Breast epithelium (tissue), 4 donors: ENCODE measurements at regions not wholly inside any gene's neighbourhood (a gene's known extent, or its start where the extent isn't known, plus 50 kb on each side); places are given as distances from the start of the nearest gene placed in this dataset.

ENCODE experiments used
- DNase-seq, 2 donors: peaks; one replicate each; pipeline ENCODE4 v3.0.0-alpha.2; 2019; ENCODE audit warnings: low spot score in 2 of 2
- H3K27ac ChIP-seq, 2 donors: fragments of 200-600 bp; sonication (generic) in 1 of 2; one replicate each; pipeline ENCODE4 v1.5.1; 2016 to 2019; ENCODE audit warnings: mild to moderate bottlenecking in 1 of 2
- H3K27me3 ChIP-seq, 2 donors: fragments of 200-600 bp; sonication (generic) in 1 of 2; one replicate each; pipeline versions ENCODE4 v1.5.1 to v1.6.0; 2017 to 2019; ENCODE audit warnings: control low read depth in 1 of 2, mild to moderate bottlenecking in 1 of 2
- H3K36me3 ChIP-seq: fragments of 200-600 bp; one replicate; pipeline ENCODE4 v1.5.1; 2019
- H3K4me1 ChIP-seq, 2 donors: fragments of 200-600 bp; sonication (generic); one replicate each; pipeline ENCODE4 v1.5.1; 2016 to 2019; ENCODE audit warnings: control low read depth in 1 of 2
- H3K4me3 ChIP-seq, 3 donors: fragments of 200-600 bp; sonication (generic); 1 replicate in 2 of 3; 2 replicates in 1 of 3; pipeline ENCODE4 v1.5.1; 2016 to 2019; ENCODE audit warnings: mild to moderate bottlenecking in 3 of 3, moderate library complexity in 2 of 3
- H3K9me3 ChIP-seq, 2 donors: fragments of 200-600 bp; sonication (generic) in 1 of 2; one replicate each; pipeline ENCODE4 v1.5.1; 2016 to 2019; ENCODE audit warnings: control low read depth in 1 of 2
- POLR2A ChIP-seq: fragments of 450-650 bp; IDR thresholded peaks from one replicate; pipeline ENCODE4 v1.6.1; 2016; ENCODE audit warnings: antibody characterized with exemption, mild to moderate bottlenecking, moderate library complexity
- POLR2AphosphoS5 ChIP-seq, 3 donors: sonication (generic); formaldehyde crosslinking; IDR thresholded peaks; one replicate each; pipeline ENCODE4 v1.6.1; 2017; ENCODE audit warnings: antibody characterized with exemption in 3 of 3
- intact Hi-C: fragments of 100-400 bp; cut with DNase I; formaldehyde crosslinking; loops from one replicate; pipeline ENCODE4 v1.15.1; 2023; ENCODE audit warnings: low total_unique reads
- TF ChIP-seq, protein P1 (sequence below), 3 donors: fragments of 450-650 bp; IDR thresholded peaks; one replicate each; pipeline ENCODE4 v1.5.1; 2016 to 2017; ENCODE audit warnings: antibody characterized with exemption in 3 of 3, mild to moderate bottlenecking in 3 of 3, moderate library complexity in 3 of 3

GRCh38 chr7:18395868-18396267 lies 99.7 kb upstream of the HDAC9 start:
- no peak overlapping the region for H3K4me3 ChIP-seq
- no peak overlapping the region for H3K27ac ChIP-seq
- TF ChIP-seq POLR2AphosphoS5 (IDR thresholded peaks at IDR 0.05) (no peak), POLR2A (no peak)
- TF ChIP-seq, protein P1, sequence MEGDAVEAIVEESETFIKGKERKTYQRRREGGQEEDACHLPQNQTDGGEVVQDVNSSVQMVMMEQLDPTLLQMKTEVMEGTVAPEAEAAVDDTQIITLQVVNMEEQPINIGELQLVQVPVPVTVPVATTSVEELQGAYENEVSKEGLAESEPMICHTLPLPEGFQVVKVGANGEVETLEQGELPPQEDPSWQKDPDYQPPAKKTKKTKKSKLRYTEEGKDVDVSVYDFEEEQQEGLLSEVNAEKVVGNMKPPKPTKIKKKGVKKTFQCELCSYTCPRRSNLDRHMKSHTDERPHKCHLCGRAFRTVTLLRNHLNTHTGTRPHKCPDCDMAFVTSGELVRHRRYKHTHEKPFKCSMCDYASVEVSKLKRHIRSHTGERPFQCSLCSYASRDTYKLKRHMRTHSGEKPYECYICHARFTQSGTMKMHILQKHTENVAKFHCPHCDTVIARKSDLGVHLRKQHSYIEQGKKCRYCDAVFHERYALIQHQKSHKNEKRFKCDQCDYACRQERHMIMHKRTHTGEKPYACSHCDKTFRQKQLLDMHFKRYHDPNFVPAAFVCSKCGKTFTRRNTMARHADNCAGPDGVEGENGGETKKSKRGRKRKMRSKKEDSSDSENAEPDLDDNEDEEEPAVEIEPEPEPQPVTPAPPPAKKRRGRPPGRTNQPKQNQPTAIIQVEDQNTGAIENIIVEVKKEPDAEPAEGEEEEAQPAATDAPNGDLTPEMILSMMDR (IDR thresholded peaks at IDR 0.05) = no peak
- intact Hi-C loops = no loop called here
- H3K9me3 ChIP-seq = no peaks in the 10 kb centered on the region
- H3K36me3 ChIP-seq = no peaks in the 10 kb centered on the region
- no peak for DNase-seq
- H3K27me3 ChIP-seq = no peaks in the 10 kb centered on the region
- no peaks in the 10 kb centered on the region for H3K4me1 ChIP-seq

DNA sequence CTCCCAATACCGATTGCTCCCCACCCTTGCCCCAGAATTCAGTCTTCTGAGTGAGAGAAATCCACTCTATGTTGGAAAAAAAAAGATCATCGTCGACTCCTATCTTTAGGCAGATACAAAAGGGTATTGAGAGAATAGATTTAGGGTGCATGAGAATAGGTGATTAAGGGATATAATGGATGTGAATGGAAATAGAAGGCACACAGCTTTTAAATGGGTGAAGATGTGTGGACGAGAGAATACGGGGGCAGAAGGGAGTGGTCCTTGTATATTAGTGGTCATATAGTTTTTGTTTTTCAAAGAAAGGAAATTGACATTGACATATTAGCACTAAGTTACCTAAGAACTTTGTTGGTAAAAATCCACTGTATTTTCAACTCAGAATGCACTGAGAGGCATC lies 98.6 kb upstream of the HDAC9 start:
- DNase-seq = no peak
- Histone ChIP-seq H3K36me3 (no peaks in the 10 kb centered on the region), H3K9me3 (no peaks in the 10 kb centered on the region), H3K4me1 (no peaks in the 10 kb centered on the region), H3K4me3 (no peak overlapping the region), H3K27ac (no peak overlapping the region), H3K27me3 (no peaks in the 10 kb centered on the region)
- intact Hi-C loops = no loop called here
- TF ChIP-seq POLR2A = no peak
- no peak for TF ChIP-seq POLR2AphosphoS5 (IDR thresholded peaks at IDR 0.05)
- TF ChIP-seq, protein P1 (IDR thresholded peaks at IDR 0.05) = no peak

DNA sequence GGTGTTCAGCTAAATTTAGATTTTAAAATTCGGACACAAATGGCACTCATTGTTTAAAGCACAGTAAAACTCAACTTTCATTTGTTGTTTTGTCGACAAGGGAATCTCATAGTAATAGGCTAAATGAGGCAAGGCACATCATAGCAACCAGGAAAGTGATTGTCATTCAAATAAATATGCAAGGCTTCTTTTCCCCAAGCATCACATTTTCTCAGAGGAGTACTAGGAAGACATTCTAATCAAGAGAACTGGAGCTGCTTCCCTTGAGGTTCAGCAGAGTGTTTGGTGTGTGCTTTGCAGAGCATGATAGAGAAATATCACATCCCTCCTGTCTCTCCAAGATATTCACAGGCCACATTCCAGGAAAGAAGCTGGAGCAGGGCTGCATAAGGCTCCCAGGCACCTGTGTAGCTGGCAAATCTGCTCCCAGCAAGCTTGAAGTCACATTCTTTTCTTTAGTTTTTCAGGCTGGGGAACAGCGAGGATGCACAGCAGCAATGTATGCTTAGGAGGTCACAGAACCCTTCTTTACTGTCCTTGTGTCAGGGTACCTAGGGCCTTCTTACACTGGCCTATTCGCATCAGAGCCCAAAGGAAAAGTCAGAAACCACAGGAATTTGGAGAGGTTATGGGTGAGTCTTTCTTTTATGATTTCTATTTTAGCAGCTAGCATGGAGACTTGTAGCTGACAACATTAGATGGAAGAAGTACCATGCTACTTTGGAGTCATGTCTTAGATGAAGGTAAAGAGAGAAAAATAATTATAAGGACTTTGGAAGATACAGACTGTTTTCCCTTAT lies 95.9 kb upstream of the HDAC9 start:
- Histone ChIP-seq H3K4me1 (no peaks in the 10 kb centered on the region), H3K4me3 (no peak overlapping the region), H3K27ac (no peak overlapping the region), H3K27me3 (no peaks in the 10 kb centered on the region), H3K36me3 (no peaks in the 10 kb centered on the region), H3K9me3 (no peaks in the 10 kb centered on the region)
- no peak for DNase-seq
- no peak for TF ChIP-seq POLR2A
- no peak for TF ChIP-seq POLR2AphosphoS5 (IDR thresholded peaks at IDR 0.05)
- TF ChIP-seq, protein P1 (IDR thresholded peaks at IDR 0.05) = no peak
- intact Hi-C loops = no loop called here

- no peaks in the 10 kb centered on the region for H3K27me3 ChIP-seq
- intact Hi-C loops = no loop called here
- TF ChIP-seq, protein P1 (IDR thresholded peaks at IDR 0.05) = no peak
- TF ChIP-seq POLR2A (no peak), POLR2AphosphoS5 (IDR thresholded peaks at IDR 0.05) (no peak)
- DNase-seq = no peak
- H3K36me3 ChIP-seq = no peaks in the 10 kb centered on the region
- H3K9me3 ChIP-seq = no peaks in the 10 kb centered on the region
- no peak overlapping the region for H3K4me3 ChIP-seq
- no peak overlapping the region for H3K27ac ChIP-seq
- no peaks in the 10 kb centered on the region for H3K4me1 ChIP-seq
Measured at GRCh38 chr7:18400275-18400674, 95.3 kb upstream of the HDAC9 start.

- no peaks in the 10 kb centered on the region for H3K4me1 ChIP-seq
- H3K4me3 ChIP-seq = no peak overlapping the region
- no peaks in the 10 kb centered on the region for H3K27me3 ChIP-seq
- no peak overlapping the region for H3K27ac ChIP-seq
- intact Hi-C loops = no loop called here
- no peaks in the 10 kb centered on the region for H3K36me3 ChIP-seq
- H3K9me3 ChIP-seq = no peaks in the 10 kb centered on the region
- no peak for DNase-seq
- TF ChIP-seq POLR2AphosphoS5 (IDR thresholded peaks at IDR 0.05) = no peak
- no peak for TF ChIP-seq POLR2A
- TF ChIP-seq, protein P1 (IDR thresholded peaks at IDR 0.05) = no peak
Measured at GRCh38 chr7:18400726-18401125, 94.8 kb upstream of the HDAC9 start.
